ENCODE measurements at regions not wholly inside any gene's neighbourhood (a gene's known extent, or its start where the extent isn't known, plus 50 kb on each side); places are given as distances from the start of the nearest gene placed in this dataset.

DNA sequence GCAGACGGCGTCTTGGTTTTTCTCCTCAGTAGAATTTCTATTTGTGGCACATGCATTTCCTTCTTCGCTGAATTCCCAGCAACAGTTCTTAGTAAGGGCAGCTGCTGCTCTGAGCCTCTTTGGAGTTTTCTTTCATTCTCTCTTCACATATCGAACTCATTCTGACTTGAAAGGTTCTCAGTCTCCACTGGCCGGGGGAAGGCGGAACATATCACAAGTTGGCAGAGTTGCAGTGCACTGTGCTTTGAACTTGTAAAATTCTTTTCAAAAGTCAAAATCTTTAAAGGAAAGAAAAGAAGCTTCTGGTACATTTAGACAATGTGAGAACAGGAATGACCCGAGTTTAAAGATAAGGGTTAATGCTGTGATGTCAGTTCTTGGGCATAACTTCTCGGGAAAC, 286.1 kb upstream of the MAP3K7 start:
- no peak for DNase-seq

DNA sequence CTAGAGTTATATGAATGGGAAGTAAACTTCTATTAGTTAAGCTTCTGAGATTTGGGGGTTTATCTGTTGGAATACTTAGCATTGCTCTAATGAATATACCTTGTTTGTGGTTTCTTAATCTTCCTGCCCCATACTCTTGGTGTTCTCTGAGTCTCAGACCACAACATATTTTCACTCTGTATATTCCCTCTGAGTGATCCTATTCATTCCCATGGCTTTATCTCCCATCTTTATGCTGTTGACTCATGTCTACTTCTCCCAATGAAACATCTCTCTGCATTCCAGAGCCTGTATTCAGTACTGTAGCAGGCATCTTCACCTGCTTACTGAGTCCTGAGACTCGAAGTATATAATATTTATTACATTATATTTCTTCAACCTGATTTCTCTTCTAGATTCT, 283.7 kb upstream of the MAP3K7 start:
- DNase-seq: no peak

DNA sequence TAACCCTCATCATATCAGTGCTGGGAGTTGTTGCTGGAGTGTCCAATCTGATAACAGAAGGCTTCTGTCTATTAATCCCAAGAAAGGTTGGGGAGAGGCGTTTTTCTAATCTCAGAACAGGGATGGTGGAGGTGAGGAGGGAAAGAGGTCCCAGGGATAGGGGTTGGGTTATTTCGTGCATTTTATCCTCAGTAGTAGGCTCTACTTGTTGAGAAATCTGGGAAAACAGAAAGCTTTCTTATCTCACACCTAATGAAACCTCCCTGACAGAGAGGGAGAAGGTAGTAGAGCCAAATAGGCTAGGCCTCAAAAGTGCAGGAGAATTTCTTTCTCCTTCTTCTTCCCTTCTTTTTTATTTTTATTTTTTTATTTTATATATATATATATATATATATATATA, 281.8 kb upstream of the MAP3K7 start:
- DNase-seq: no peak

DNA sequence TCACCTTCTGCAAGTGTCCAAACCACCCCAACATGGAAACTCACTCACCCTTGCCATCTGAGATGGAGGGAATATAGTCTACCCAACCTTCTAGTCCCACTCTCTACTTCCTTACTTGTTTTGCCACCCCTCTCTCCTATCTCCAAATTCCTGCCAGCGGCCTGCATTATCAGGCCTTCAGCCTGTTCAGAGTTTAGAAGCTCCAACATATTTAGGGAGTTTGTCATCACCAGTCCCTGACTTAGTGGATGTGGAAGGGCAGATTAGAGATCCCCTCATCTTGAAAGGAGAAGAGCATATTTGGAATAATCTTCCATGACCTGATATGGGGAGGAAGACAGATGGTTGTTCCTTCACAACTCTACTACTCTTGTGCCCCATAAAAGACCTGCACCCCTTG, 281.4 kb upstream of the MAP3K7 start:
- DNase-seq: no peak

DNA sequence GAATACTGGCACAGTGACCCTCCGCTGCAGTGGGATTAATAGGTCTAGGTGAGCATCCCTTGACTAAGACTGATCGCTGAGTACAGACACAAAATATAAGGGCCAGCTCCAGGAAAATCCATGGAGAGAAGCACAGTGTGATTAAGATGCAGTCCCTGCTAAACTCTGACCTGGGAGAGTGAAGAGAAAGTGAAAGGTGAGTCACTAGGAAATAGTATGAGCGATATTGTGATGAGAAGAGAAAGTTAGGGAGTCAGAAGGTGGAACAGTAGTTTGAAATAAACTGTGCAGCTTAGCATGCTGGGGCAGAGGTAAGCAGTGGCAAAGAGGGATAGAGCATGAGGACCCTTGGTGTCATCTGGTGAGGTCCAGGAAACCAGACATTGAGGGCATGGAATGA, 278.6 kb upstream of the MAP3K7 start:
- no peak for DNase-seq

DNA sequence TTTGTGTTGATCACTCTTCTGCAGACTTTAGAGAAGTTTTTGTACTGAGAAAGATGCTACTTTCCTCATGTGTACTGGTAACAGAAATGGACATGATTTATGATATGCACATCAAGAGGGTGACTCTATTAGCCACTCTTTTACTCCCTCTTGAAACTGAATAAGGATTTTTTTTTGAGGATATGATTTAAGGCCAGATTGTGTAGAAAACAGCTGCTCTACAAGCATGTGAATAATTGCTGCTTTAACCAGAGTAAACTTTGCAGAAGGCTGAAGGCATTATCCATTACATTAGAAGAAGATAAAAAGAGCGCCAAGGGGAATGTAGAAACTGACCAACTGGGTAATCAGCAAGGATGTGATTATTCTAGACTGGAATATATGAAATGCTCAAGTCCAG, 276.2 kb upstream of the MAP3K7 start:
- no peak for DNase-seq

DNA sequence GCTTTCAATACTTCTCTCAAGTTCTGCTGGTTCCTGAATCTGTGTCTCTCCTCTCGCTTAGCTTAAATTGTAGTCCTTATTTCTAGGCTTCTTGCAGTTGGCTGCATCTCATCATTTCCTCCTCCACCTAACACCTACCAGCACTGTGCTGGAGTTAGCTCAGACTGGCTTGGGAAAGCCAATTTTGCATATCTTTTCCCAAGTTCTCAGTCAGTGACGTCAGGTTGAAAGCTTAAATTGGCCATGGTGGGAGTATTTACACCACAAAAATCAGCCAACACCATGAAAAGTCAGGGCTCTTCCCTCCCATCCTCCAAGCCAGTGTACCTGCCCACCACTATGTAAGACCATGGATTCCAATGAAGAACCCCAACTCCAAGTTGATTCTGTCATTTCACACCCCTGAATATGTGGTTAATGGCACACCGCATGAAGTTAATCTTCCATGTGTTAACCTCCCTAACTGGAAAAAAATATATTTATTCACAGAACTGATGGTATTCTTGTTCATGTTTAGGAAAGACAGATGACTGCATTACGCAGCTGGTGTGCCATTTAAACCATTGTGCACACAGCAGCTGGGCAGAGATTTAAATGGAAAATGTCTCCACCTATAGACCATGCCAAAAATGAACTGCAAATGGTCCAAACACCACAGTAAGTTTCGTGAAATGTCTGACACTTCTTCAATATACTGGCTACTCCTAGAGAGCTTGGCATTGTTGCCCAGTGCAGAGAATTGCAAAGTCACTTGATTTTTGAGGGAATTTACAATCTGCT, 274.1 kb upstream of the MAP3K7 start:
- DNase-seq: no peak

DNA sequence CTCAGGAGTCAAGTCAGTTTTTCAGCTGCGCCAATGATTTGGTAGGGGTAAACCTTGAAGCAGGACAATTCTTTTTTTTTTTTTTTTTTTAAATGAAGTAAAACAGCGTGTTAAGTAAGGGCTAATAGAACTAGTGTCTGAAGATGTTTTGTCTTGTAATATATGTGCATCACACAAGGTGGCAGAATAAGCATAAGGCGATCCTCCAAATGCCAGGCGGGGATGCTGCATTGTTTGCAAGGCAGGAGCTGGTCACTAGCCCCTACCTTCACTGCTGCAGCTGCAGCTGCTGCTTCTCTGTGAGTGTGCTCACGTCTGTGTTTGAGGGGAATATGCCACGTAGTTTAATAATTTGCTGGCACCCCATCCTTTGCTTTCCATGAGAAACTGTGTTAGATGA, 272.7 kb upstream of the MAP3K7 start:
- no peak for DNase-seq

DNA sequence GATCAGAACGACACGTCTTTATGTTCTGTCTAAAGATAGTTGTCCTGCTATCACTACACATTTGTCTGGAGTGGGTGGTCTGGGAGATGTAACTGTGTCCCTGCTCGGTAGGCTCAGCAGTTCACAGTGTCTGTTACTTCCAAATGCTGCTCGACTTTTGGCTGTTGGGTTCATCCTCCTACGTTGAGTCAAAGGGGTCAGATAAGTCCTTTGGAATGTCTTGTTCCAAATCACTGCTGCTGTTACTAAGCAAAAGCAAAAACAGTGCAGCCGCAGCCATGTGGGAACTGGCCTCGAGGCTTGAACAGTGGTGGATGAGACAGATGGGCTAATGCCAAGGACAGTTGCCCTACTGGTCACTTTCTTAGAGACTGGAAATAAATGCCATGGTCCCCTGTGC, 272.2 kb upstream of the MAP3K7 start:
- no peak for DNase-seq

DNA sequence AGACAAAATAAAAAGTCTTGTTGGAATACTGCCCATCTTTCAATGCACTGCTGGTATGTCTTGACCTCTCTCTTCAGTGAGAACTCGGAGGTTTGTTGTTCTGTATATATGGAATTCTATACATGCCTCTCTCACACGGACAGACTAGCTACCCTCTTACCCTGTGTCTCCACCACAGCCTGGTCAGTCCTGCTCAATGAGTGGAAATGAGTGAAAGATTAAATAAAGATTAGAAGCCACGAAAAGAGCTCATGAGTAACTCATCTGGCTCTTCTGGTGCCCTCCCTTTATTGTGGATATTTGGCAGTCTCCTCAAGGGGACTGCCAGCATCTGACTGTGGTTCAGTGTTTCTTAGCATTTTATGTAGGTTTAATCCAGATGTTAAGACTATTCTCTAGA, 262.8 kb upstream of the MAP3K7 start:
- no peak for DNase-seq

DNA sequence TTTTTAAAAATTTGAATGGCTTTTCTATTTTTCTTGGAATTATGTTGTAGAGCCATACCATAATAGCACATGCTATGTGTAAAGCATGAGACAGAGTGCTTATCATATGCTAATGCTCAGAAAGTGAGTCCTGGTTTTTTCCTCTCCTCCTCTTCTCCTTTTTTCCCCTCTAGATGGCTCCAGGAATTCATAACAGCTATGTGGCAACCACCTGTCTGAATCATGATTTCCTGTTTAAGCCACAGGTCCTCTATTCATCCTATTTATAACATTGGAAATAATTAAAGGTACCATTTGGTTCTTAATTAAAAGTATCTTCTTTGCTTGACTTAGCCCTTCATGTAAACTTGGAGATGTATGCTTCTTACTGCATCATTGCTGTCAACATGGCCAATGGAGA, 260.0 kb upstream of the MAP3K7 start:
- no peak for DNase-seq

DNA sequence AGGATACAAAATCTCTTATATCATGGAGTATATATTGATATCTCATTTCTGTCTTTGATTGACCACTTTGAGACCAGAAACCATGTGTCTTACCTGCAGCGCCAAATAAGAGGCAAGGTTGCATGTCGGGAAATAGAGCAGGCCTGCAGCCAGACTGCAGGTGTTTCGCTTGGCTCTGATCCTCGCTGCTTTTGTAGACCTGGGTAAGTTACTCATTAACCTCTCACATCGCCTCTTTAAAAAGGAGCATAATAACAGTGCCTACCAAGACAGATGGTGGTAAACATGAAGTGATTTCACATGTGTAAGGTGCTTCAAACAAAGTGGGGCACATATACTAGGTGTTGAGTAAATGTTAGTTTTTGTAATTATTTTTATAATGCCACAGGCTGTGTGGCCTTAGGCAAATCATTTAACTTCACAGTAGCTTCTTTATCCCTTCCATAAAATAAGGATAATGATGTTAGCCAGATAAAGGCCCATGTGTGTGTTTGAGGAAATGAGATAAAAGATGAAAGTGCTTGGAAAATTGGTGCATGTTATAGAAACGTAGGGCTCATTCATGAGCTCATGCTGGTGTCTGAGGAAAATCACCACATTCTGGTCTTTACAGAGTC, 248.8 kb upstream of the MAP3K7 start:
- DNase-seq: no peak

DNA sequence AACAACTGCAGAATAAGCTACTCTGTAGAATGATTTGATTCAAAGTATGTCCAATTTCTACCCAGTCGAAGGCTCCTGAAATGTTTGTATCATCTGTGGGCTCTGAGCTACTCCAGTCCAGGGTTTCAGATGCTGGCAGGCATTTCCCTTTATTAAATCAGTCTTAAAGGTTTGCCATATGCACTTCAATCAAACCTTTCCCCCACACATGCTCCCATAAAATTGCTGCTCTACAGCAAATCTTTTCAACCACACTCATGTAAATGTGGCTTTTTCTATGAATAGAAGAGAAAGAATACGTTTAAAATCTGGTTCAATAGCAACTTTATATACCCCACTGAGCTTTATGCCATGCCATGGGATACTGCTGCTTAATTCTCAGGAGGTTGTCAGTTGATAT, 242.4 kb upstream of the MAP3K7 start:
- no peak for DNase-seq

DNA sequence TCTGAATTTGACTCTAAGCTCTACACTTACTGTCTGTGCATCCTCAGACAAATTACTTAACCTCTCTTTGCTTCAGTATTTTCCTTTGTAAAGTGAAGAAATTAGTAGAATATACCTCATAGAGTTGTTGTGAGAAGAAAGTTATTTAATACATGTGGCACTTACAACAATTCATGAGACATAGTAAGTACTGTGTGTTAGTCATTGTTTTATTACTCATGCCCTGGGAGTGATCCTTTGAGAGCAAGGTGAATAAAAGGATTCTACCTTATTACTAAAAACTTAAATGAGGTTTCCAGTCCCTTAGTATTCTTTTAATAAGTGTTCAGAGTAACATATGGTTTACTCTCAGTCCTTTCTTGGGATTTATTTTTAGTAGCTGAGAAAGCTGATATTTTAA, 233.6 kb upstream of the MAP3K7 start:
- no peak for DNase-seq

DNA sequence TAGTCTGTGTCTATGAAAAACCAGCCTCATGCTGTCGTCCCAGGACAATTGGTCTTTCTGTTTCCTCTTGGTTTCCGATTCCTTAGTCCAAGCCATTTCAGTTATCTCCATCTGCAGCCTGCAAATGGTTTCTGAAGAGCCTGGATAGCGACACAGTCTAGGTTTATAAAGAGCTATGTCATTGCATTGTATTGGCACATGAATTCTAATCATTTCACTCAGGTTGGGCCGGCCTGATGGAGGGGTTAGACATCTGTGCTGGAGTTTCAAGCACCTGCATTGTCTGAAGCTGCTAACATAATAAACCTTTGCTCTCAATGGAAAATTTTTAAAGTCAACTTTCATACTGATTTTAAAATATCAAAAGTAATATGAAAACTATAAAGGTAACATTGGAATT, 232.6 kb upstream of the MAP3K7 start:
- DNase-seq: no peak

DNA sequence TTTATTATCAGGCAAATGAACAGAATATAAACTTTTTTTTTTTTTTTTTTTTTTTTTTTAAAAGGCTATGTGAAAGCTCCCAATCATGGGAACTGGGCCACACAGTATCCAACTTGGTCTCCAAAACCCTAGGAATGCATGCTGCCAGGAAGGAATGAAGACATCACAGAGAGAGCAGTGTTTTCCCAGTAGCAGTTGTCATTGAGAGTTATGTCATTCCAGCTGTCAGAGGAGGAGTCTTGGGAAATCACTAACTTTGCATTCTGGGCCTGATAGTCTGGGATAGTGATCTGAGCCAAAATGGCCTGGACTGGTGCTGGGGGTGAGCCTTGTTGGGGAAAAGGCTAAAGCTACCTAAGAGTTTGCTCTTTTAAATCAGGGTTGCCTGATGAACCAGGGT, 231.3 kb upstream of the MAP3K7 start:
- DNase-seq: no peak

DNA sequence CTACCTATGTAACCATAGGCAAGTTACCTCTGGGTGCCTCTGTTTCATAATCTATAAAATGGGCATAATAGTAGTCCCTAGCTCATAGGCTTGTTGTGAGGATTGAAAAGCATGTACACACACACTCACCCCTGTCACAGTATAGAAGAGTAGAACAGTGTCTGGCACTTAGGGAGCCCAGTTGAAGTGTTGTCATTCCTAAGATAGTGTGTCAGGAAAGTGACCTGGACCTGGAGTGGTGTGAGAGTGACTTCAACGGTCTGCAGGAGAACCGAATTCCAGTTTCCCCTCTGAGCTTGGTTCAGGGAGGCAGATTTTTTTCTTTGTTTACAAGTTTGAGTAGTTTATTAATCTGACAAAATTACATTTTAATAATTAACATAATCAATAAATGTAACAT, 229.9 kb upstream of the MAP3K7 start:
- no peak for DNase-seq

DNA sequence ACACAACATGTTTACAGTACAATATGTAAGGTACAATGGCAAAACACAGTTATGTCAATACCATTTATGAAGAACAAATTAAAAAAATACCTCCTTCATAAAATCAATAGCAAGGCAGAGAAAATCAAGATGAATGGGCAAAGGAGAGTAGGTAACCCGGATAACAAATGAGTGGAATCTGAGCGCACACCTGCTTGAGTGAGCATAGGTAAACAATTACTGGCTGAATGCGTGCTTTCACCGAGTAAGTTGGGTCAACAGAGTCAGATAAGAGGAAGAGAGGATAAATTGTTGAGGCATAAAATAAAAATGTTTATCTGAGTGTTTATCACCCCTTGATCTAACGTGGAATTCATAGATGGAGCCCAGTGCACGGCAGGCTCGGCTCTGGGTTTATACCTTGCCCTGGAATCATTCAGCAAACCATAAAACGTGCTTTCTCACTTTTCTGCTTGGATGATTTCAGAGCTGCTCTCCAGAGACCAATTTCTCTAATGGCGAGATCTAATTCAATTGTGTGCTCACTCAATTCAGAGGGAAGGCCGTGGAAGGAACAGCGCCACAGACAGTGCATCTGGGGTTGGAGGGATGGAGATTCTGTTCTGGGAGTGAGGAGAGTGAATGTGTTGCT, 224.8 kb upstream of the MAP3K7 start:
- DNase-seq: no peak

DNA sequence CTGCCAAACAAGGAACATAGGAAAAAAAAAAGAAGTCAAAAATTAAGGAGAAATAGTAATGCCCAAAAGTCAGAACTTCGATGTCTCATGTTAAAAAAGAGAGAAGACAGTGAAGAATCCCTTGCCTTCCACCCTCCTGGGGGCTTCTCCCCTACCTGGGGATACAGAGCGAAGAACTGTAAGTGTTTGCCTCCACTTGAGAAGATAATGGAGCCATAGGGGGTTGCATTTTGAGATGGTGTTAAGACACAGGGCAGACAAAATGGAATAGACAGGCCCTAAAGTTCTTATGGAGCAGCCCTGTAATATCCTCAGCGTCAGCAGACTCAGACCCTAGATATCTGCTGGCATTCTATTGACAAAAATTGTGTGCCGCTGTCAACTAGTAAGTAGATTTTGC, 222.2 kb upstream of the MAP3K7 start:
- DNase-seq: no peak

DNA sequence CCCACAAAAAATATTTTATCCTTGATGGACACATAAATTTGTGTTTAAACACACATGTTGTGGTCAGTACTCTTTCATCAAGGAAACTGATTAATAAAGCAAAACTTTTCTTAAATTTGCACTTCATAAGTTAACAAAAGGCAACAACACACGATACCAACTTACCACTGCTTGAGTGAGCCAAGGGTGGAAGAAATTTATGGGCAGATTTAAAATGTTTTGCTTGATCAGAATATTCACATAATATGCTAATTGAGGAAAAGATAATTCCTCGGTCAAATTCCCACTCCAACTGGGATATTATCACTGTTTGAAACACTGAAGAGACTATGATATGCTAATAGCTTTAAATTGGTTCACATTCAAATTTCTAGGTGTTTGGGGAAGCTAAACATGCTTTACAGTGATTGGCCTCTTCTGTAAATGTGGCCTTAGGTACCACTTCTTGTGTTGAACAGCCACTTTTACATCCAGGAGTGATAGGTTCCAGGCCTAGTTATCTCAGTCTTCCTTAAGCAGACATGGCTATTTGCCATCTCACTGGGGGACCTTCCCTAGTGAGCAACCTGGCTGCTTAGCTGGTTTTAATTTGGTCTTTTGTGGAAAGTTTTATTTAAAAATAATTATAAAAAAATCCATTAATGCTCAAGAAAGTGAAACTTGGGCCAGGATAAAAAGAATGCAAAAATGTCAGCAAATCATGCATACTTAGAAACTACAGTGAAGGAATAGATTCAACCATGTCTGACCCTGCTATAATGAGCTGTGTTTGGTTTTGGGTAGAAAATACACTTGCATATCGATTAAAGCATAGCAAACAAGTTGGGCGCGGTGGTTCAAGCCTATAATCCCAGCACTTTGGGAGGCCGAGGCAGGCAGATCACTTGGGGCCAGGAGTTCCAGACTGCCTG, 221.2 kb upstream of the MAP3K7 start:
- DNase-seq: no peak

DNA sequence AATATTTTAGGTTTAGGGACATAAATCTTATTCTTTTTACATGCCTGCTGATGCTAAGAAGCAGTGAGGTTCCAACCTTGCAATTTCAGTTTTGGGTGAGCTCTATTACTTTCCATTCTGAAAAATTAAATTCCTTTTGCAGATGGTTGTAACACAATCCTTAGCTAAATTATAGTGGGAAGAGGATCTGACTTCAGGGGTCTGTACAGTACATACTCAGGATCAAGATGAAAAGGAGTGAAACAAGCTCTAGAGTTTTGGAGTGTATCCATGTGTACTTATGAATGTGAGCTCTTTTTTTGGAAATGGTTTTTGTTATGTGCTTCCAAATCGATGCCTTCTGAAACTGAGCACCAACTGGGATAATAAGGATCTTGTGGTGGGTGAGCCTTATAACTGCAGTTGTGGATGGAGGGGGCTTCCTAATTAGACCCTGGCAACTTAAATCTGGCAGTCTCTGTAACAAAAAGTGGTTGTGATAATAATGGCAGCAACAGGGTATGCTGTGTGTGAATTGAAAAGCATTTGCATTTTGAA, 218.8 kb upstream of the MAP3K7 start:
- DNase-seq: no peak

DNA sequence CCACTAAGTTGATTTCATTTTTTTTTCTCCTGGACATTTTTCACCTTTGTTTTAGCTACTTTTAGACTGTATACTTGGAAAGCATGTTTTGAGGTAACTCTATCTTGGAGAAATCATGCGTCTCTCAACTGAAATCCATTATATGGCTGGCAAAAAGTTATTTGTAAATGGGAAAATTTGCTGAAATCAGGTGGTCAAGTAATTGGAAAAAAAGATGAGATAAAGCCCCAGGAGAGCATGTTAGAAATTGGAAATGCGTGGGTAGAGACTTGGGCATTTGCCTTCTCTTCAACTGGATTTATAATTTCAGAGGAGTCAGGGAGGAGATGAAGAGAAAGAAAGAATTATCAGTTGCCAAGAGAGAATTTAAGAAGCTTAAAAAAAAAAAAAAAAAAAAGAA, 217.1 kb upstream of the MAP3K7 start:
- DNase-seq: no peak

DNA sequence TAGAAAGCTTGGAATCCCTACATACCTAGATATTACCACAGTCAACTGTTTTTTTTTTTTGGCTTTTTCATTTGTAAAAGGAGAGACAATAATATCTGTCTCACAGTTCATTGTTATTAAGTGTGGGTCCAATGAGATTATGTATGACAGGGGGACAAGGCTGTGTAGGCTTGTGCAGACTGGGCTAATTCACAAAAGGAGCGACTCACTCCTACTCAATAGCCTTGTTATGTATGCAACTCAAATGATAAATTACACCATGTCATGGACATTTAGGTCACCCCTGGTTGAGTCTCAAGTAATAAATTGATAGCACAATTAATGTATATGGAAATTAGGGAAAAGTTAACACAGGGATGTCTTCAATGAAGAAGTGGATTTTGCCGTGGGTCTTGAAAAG, 208.2 kb upstream of the MAP3K7 start:
- DNase-seq: no peak
